ENCODE measurements at regions not wholly inside any gene's neighbourhood (a gene's known extent, or its start where the extent isn't known, plus 50 kb on each side); places are given as distances from the start of the nearest gene placed in this dataset.
A peak's percentile ranks its signal among the peaks of the same experiment; 100 is the strongest.
"Not testable (repeated sequence)": the region's sequence is repeated elsewhere in the genome, so short reads cannot be mapped to it uniquely, and the experiment has no call there.

- not testable (repeated sequence) for H3K27ac ChIP-seq (ENCODE audit: low read length); H3K4me2 ChIP-seq (ENCODE audit: low read depth, low read length, poor library complexity, severe bottlenecking); H3K9me2 ChIP-seq (replicated peaks; ENCODE audit: insufficient read depth, low read length); H3K27me3 ChIP-seq (ENCODE audit: low read length); H3K9me3 ChIP-seq (ENCODE audit: low read length); H3K79me2 ChIP-seq (ENCODE audit: low read length); H2AFZ ChIP-seq (ENCODE audit: low read length); H3K36me3 ChIP-seq (ENCODE audit: insufficient read depth, low read length); H4K20me1 ChIP-seq (ENCODE audit: insufficient read depth, low read depth, low read length); H3K4me1 ChIP-seq (ENCODE audit: low read length)
- Histone ChIP-seq H3K9ac (ENCODE audit: low read length) (peak overlapping the region; percentile 59), H3K4me3 (ENCODE audit: low read length) (peak overlapping the region; percentile 56; the same call in 1 of the 2 replicates)
- peak; percentile 48 for DNase-seq
Observed at GRCh38 chr21:6498716-6499115, 4022.7 kb upstream of the TPTE start.

DNA sequence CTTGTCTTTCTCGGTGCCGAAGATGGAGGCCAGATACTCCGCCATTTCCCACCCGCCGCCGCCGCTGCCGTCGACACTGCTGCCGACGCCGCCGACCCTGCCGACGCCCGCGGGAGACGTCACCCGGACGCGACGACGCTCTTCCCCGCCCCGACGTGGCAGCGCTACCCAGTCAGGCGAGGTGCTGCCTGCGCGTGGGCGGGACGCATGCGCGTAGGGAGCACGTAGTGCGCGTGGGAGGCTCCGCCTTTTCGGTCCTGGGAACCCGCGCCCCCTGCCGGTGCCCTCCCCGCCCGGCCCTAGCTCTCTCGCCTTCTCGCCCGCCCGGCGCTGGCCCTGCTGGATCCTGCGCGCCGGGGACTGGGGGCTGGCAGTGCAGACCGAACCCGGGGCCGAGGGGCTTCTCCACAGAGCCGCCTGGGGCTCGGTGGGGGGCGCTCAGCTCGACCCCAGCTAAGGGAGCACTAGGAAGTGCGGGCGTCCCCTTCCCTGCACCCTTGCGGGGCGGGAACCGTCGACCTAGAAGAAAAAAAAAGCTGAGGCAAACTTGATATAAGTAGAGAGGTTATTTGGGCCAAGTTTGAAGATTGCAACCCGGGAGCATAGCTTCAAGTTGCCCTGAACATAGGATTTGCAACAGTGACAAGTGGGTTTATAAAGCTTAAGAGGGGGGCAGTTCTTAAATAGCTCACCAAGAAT, 4022.1 kb upstream of the TPTE start:
- not testable (repeated sequence) for H3K4me2 ChIP-seq (ENCODE audit: low read depth, low read length, poor library complexity, severe bottlenecking); H3K9ac ChIP-seq (ENCODE audit: low read length); H3K9me3 ChIP-seq (ENCODE audit: low read length); H3K27me3 ChIP-seq (ENCODE audit: low read length); H3K4me3 ChIP-seq (ENCODE audit: low read length); DNase-seq; H3K9me2 ChIP-seq (replicated peaks; ENCODE audit: insufficient read depth, low read length); H3K27ac ChIP-seq (ENCODE audit: low read length); H3K4me1 ChIP-seq (ENCODE audit: low read length); H2AFZ ChIP-seq (ENCODE audit: low read length); H3K79me2 ChIP-seq (ENCODE audit: low read length); H4K20me1 ChIP-seq (ENCODE audit: insufficient read depth, low read depth, low read length); H3K36me3 ChIP-seq (ENCODE audit: insufficient read depth, low read length)

GRCh38 chr21:6499866-6500265, 4021.5 kb upstream of the TPTE start:
- H2AFZ ChIP-seq (ENCODE audit: low read length); H3K27me3 ChIP-seq (ENCODE audit: low read length); H3K9me3 ChIP-seq (ENCODE audit: low read length); H3K9me2 ChIP-seq (replicated peaks; ENCODE audit: insufficient read depth, low read length); H3K27ac ChIP-seq (ENCODE audit: low read length); H3K9ac ChIP-seq (ENCODE audit: low read length); H4K20me1 ChIP-seq (ENCODE audit: insufficient read depth, low read depth, low read length); H3K79me2 ChIP-seq (ENCODE audit: low read length); H3K4me2 ChIP-seq (ENCODE audit: low read depth, low read length, poor library complexity, severe bottlenecking); H3K4me1 ChIP-seq (ENCODE audit: low read length); H3K36me3 ChIP-seq (ENCODE audit: insufficient read depth, low read length); H3K4me3 ChIP-seq (ENCODE audit: low read length); DNase-seq: not testable (repeated sequence)

GRCh38 chr21:6500681-6501080, 4020.7 kb upstream of the TPTE start:
- H3K9me3 ChIP-seq (ENCODE audit: low read length); DNase-seq; H3K9ac ChIP-seq (ENCODE audit: low read length); H3K4me1 ChIP-seq (ENCODE audit: low read length); H3K9me2 ChIP-seq (replicated peaks; ENCODE audit: insufficient read depth, low read length); H3K36me3 ChIP-seq (ENCODE audit: insufficient read depth, low read length); H2AFZ ChIP-seq (ENCODE audit: low read length); H4K20me1 ChIP-seq (ENCODE audit: insufficient read depth, low read depth, low read length); H3K27ac ChIP-seq (ENCODE audit: low read length); H3K27me3 ChIP-seq (ENCODE audit: low read length); H3K4me3 ChIP-seq (ENCODE audit: low read length); H3K4me2 ChIP-seq (ENCODE audit: low read depth, low read length, poor library complexity, severe bottlenecking); H3K79me2 ChIP-seq (ENCODE audit: low read length): not testable (repeated sequence)

- not testable (repeated sequence) for H3K36me3 ChIP-seq (ENCODE audit: insufficient read depth, low read length); H3K4me3 ChIP-seq (ENCODE audit: low read length); H3K27ac ChIP-seq (ENCODE audit: low read length); H3K4me2 ChIP-seq (ENCODE audit: low read depth, low read length, poor library complexity, severe bottlenecking); H3K4me1 ChIP-seq (ENCODE audit: low read length); H4K20me1 ChIP-seq (ENCODE audit: insufficient read depth, low read depth, low read length); H3K79me2 ChIP-seq (ENCODE audit: low read length); DNase-seq; H3K9me2 ChIP-seq (replicated peaks; ENCODE audit: insufficient read depth, low read length); H3K9me3 ChIP-seq (ENCODE audit: low read length); H3K9ac ChIP-seq (ENCODE audit: low read length); H3K27me3 ChIP-seq (ENCODE audit: low read length); H2AFZ ChIP-seq (ENCODE audit: low read length)
Observed at GRCh38 chr21:6506167-6506894, 4015.1 kb upstream of the TPTE start.

GRCh38 chr21:6507632-6508031, 4013.8 kb upstream of the TPTE start:
- H3K4me2 ChIP-seq (ENCODE audit: low read depth, low read length, poor library complexity, severe bottlenecking); H3K4me3 ChIP-seq (ENCODE audit: low read length); H3K9me3 ChIP-seq (ENCODE audit: low read length); H3K27me3 ChIP-seq (ENCODE audit: low read length); H3K79me2 ChIP-seq (ENCODE audit: low read length); H3K4me1 ChIP-seq (ENCODE audit: low read length); DNase-seq; H2AFZ ChIP-seq (ENCODE audit: low read length); H3K9ac ChIP-seq (ENCODE audit: low read length); H3K36me3 ChIP-seq (ENCODE audit: insufficient read depth, low read length); H3K9me2 ChIP-seq (replicated peaks; ENCODE audit: insufficient read depth, low read length); H4K20me1 ChIP-seq (ENCODE audit: insufficient read depth, low read depth, low read length); H3K27ac ChIP-seq (ENCODE audit: low read length): not testable (repeated sequence)

- not testable (repeated sequence) for H3K79me2 ChIP-seq (ENCODE audit: low read length); H3K4me2 ChIP-seq (ENCODE audit: low read depth, low read length, poor library complexity, severe bottlenecking); H3K4me1 ChIP-seq (ENCODE audit: low read length); H3K9me2 ChIP-seq (replicated peaks; ENCODE audit: insufficient read depth, low read length); H3K27ac ChIP-seq (ENCODE audit: low read length); H4K20me1 ChIP-seq (ENCODE audit: insufficient read depth, low read depth, low read length); H3K9ac ChIP-seq (ENCODE audit: low read length); H3K4me3 ChIP-seq (ENCODE audit: low read length); H3K36me3 ChIP-seq (ENCODE audit: insufficient read depth, low read length); H2AFZ ChIP-seq (ENCODE audit: low read length); DNase-seq; H3K9me3 ChIP-seq (ENCODE audit: low read length); H3K27me3 ChIP-seq (ENCODE audit: low read length)
Observed at GRCh38 chr21:6521777-6522176, 3999.6 kb upstream of the TPTE start.

GRCh38 chr21:6526213-6526612, 3995.2 kb upstream of the TPTE start:
- not testable (repeated sequence) for DNase-seq

More at GRCh38 chr21:6526213-6526612, 3995.2 kb upstream of the TPTE start:
- H3K27ac ChIP-seq (ENCODE audit: low read length); H3K27me3 ChIP-seq (ENCODE audit: low read length); H3K4me2 ChIP-seq (ENCODE audit: low read depth, low read length, poor library complexity, severe bottlenecking); H3K9me2 ChIP-seq (replicated peaks; ENCODE audit: insufficient read depth, low read length); H3K4me1 ChIP-seq (ENCODE audit: low read length); H3K36me3 ChIP-seq (ENCODE audit: insufficient read depth, low read length); H2AFZ ChIP-seq (ENCODE audit: low read length); H3K9ac ChIP-seq (ENCODE audit: low read length); H3K79me2 ChIP-seq (ENCODE audit: low read length); H4K20me1 ChIP-seq (ENCODE audit: insufficient read depth, low read depth, low read length); H3K9me3 ChIP-seq (ENCODE audit: low read length); H3K4me3 ChIP-seq (ENCODE audit: low read length): not testable (repeated sequence)
